Inferior parietal cortex (tissue), 1 donor: ENCODE measurements at regions not wholly inside any gene's neighbourhood (a gene's known extent, or its start where the extent isn't known, plus 50 kb on each side); places are given as distances from the start of the nearest gene placed in this dataset.

Experiments used
- DNase-seq: peaks from one replicate; pipeline ENCODE4 v3.0.0-alpha.2; 2016; ENCODE audit errors: extremely low spot score

GRCh38 chr12:114302606-114303315, 103.2 kb downstream of the TBX5 start:
- DNase-seq = no peak

DNA sequence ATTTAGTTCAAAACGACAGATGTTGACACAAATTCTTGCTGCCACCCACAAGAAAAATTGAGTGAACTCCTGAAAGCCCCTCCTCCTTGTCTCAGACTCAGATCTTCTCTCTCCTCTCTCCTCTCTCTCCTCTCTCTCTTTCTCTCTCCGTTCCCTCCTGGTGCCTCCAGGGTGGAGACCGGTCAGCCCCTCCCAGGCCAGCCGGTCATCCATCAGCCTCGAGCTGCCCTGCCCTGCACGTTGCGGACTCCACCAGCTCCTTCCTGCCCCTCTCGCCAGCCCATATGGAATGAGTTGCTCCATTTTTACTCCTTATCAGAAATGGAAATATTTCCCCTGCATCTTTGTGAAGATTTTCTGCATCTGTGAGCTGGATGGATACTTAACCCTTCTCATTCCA, 103.8 kb downstream of the TBX5 start:
- no peak for DNase-seq

DNA sequence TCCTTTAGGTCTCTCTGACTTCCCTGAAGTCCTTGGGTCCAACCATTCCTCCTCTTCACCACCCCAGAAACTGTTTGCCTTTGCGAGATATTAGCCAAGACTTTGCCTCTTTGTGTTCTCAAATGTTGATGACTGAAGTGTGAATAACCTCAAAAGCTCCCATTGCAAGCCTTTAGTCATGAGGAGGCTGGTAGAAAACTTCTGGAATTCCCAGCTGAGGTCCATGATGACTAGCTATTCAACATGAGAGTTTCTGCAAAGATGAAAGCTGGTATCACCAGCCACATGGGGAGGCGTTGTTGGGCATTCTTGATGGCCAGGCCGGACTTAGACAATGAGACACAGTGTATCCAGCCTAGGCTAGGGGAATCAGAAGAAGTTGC, 111.7 kb downstream of the TBX5 start:
- DNase-seq = no peak

GRCh38 chr12:114293571-114294302, 112.2 kb downstream of the TBX5 start:
- no peak for DNase-seq

DNA sequence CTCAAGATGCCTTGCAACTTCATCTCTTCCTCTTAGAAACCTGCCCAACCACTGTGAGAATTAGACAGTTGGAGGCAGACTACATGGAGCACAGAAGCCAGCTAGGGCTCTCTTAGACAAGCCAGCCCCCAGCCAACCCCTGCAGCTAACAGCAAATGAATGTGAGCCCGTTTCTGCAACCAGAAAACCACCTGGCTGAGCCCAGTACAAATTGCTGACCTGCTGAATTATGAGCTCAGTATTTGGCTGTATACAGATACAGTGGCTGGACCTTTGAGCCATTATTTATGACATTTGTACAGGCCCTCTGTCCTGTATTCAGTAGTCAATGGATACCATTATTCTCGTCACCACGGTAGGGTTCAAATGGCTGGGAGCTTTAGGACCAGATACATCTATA, 112.9 kb downstream of the TBX5 start:
- DNase-seq = no peak

- DNase-seq = no peak
These were observed 114.4 kb downstream of the TBX5 start for GRCh38 chr12:114291389-114292060.

DNA sequence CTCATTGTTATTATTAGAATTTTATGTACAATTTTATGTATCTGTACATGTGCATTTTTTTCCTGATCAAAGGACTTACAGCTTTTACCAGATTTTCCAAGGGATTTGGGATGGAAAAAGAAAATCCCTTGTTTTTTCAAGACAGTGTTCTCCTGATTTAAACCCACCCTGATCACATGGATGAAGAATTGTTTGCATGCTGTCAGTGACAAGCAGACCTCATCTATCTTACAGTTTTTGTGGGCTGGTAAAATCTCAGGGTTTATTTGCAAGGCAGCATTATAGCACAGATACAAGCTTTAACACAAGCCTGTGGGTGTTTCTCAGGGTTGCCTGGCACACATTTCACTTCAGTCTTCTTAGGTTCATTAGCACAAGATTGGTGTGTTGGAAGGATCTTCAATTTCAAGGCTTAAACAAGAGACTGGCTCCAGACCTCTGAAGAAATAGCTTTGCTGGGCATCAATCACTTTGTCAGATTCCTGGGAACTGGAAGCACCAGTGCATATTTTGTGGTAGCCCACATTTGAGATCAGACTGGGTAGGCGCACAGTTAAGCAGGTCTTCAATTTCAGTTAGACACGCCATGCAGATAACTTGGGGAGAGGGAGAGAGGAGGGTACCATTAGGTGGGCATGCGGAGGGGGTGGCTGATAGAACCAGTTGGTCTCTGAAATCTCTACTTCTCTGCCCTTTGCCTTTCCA, 118.0 kb downstream of the TBX5 start:
- DNase-seq = no peak

GRCh38 chr12:114286145-114286544, 119.8 kb downstream of the TBX5 start:
- no peak for DNase-seq

GRCh38 chr12:114285554-114285953, 120.4 kb downstream of the TBX5 start:
- DNase-seq = no peak

DNA sequence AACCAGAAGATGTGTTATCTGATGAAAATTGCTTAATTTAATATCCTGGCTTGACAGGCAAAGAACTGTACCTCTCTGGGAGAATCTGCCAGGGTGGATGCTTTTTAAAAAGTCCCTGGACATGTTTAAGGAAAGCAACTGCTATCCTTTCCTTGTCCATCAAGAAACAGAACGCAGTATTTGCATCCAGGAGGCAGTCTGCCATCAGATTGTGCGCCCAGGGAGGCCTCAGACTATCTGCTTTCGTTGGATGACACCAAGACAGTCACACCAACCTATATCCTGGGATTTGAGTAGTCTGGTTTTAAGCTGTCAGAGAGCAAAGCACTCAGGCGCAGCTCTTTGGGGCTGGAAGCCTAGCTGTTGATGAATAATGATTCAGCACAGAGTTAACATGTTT, 121.9 kb downstream of the TBX5 start:
- no peak for DNase-seq

GRCh38 chr12:114275932-114276785, 129.8 kb downstream of the TBX5 start:
- no peak for DNase-seq

DNA sequence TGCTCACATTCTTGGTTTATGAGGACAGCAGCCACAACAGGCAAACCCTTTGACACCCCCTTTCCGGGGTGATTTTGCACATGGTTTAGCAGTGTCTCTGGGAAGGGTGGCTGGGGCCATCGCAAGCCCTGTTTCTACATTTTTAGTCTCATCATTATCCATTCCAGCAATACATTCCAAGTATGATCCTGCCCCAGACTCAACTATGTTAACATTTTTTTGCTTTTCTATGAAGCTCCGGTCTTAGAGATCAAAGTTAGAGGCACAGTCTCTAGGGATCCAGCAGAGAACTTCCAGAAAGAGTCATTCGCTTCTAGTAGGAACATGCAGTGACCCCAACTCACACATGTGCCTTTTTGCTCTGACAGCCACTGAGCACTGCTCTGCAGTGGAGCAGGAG, 130.9 kb downstream of the TBX5 start:
- no peak for DNase-seq

DNA sequence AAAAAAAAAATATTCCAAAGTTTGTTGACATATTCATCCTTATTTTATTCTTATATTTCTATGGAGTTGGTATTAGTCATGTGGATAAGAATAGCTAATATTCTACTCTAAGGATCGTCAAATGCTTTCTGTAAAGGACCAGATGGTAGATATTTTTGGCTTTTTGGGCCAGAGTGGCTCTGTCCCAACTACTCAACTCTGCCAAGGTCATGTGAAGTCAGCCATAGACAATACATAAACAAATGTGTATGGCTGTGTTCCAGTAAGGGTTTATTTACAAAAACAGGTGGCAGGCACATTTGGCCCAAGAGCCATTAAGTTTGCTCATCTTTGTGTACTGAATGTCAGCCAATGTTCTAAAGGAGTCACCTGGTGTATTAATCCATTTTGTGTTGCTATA, 131.8 kb downstream of the TBX5 start:
- DNase-seq = no peak

- DNase-seq = no peak
These were observed 133.3 kb downstream of the TBX5 start for GRCh38 chr12:114272605-114273004.

DNA sequence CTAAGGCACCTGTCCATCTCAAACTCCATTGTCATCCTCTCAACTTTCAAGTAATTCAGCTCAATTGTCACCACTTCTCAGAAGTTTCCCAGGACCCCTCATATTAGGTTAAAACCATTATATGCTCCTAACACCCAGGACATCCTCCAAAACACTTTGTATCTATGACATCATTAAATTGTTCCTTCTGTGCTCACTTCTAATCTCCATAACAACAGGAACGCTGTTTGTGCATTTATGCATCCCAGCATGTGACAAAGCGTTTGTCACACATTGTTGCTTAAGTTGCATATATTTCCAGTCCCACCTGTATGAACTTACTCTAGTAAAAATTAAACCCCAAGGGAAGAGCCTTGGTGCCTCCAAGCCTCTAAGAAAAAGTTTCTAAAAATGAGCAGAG, 133.9 kb downstream of the TBX5 start:
- DNase-seq = no peak

DNA sequence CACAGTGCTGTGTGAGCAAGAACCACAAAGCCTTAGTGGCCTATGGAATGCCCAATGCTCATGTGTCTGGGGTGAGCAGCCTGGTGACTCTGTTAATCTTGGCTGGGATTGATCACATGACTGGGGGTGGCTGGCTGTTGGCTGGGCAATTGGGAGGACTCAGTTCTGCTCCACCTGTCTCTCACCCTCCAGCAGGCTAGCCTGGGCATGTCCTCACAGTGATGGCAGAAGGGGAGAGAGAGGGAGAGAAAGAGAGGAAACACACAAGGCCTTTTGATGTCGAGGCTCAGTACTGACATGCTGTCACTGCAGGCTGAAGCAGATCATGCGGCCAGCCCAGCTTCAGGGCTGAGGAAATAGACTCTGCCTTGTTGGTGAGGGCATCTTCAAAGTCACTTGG, 136.8 kb downstream of the TBX5 start:
- no peak for DNase-seq

DNA sequence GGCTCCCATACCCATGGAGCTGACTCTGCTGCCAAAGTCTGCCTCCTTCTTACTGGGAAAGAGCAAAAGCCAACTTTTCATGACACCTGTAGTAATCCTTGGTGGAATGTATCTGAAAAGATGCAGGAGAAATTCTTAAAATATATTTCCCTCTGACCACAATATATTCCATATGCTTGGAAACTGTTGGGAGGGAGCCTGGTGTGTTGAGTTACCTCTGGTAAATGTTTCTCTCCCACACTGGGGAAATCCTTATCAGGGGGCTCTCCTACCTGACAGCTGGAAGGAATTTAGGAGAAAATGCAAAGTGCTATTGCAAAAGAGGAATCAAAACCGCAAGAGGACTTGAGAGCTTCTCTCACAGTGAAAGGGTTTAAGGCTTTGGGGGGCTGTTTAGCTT, 139.4 kb downstream of the TBX5 start:
- DNase-seq = no peak

- DNase-seq = no peak
These were observed 140.9 kb downstream of the TBX5 start for GRCh38 chr12:114265036-114265435.

DNA sequence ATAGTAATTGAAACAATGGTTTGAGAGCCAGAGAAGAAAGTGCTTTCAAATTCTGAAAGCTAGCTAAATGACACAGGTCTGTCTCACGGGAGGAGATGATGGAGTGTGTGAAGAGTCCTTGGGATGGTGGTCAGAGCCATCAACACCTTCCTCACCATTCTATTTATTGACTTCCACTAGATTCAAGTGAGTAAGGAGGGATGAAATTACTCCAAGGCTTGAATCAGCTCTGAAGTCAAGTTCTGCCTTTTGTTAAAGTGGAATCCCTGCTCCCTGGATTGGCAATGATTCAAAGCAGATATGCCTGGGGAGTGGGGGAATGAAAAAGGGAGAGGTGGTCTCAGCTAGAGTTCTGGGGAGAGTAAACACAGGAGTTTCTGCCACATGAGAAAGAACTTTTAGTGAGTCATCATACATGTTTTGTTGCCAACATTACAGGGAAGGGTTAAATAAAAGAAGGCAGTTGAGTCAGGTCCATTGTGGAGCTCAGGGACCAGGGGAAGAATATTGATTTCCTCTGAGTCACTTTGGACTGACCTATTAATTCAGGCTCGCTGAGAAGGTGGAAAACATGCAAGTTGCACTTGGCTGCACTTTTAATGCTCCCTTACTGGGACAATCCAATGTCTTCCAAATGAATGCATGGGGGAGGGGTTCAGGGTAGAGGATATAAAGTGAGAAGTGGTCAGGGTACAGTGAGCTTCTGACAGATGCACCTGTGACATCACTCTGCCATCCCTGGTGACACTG, 142.7 kb downstream of the TBX5 start:
- no peak for DNase-seq

GRCh38 chr12:114257687-114258086, 148.3 kb downstream of the TBX5 start:
- no peak for DNase-seq

DNA sequence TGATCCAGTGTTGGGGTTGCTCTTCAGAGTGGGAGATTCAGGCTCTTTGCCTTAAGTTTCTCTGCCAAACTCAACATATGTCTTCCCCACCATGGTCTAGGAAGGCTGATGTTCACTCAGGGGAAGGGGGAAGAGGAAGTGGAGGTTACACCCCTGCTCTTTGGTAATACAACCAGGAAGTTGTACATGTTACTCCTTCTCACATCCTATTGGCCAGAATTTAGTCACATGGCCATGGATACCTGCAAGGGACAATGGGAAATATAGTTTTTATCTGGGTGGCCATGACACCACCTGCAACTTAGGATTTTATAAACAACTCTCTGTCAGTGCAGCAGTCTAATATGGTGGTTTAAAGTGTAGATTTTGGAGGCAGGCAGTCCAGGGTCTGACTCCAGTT, 150.9 kb downstream of the TBX5 start:
- no peak for DNase-seq
